MM.1S (cell line): ENCODE measurements at regions not wholly inside any gene's neighbourhood (a gene's known extent, or its start where the extent isn't known, plus 50 kb on each side); places are given as distances from the start of the nearest gene placed in this dataset.

ENCODE experiments used
- DNase-seq: peaks from one replicate; pipeline ENCODE4 v3.0.0-alpha.2; 2015
- H2AFZ ChIP-seq: fragments of 300-600 bp; sonication (generic); 2 replicates; pipeline ENCODE4 v1.6.0; 2016; ENCODE audit warnings: antibody characterized with exemption, low read length
- H3F3A ChIP-seq: fragments of 300-600 bp; sonication (generic); 2 replicates; pipeline ENCODE4 v1.6.1; 2016; ENCODE audit warnings: mild to moderate bottlenecking, antibody characterized with exemption, low read length, moderate library complexity, mixed read lengths; ENCODE audit not compliant: insufficient read depth
- H3K27ac ChIP-seq: fragments of 300-600 bp; sonication (generic); 2 replicates; pipeline ENCODE4 v1.5.1; 2016; ENCODE audit warnings: mild to moderate bottlenecking, low read length
- H3K27me3 ChIP-seq: fragments of 300-600 bp; sonication (generic); replicated peaks from 2 replicates; pipeline ENCODE4 v1.6.0; 2016; ENCODE audit warnings: low read length; ENCODE audit not compliant: insufficient read depth
- H3K36me3 ChIP-seq: fragments of 300-600 bp; sonication (generic); replicated peaks from 2 replicates; pipeline ENCODE4 v1.6.1; 2016; ENCODE audit warnings: mild to moderate bottlenecking, low read length, mixed read lengths; ENCODE audit not compliant: insufficient read depth
- H3K4me1 ChIP-seq: fragments of 300-600 bp; sonication (generic); 2 replicates; pipeline ENCODE4 v1.6.1; 2016; ENCODE audit warnings: low read length, mixed read lengths
- H3K4me2 ChIP-seq: fragments of 300-600 bp; sonication (generic); 2 replicates; pipeline ENCODE4 v1.6.0; 2016; ENCODE audit warnings: low read depth, low read length
- H3K4me3 ChIP-seq: fragments of 300-600 bp; sonication (generic); 2 replicates; pipeline ENCODE4 v1.5.1; 2016; ENCODE audit warnings: low read length, mixed read lengths
- H3K79me2 ChIP-seq: fragments of 300-600 bp; sonication (generic); 2 replicates; pipeline ENCODE4 v1.6.1; 2016; ENCODE audit warnings: mixed run types, low read length, mixed read lengths
- H3K9ac ChIP-seq: fragments of 300-600 bp; sonication (generic); 2 replicates; pipeline ENCODE4 v1.6.1; 2016; ENCODE audit warnings: low read length, mixed read lengths
- H3K9me2 ChIP-seq: fragments of 300-600 bp; sonication (generic); replicated peaks from 2 replicates; pipeline ENCODE4 v1.6.1; 2016; ENCODE audit warnings: mild to moderate bottlenecking, low read length, mixed read lengths; ENCODE audit not compliant: insufficient read depth
- H3K9me3 ChIP-seq: fragments of 300-600 bp; sonication (generic); replicated peaks from 2 replicates; pipeline ENCODE4 v1.6.1; 2016; ENCODE audit warnings: mild to moderate bottlenecking, low read length, mixed read lengths; ENCODE audit not compliant: insufficient read depth
- H4K20me1 ChIP-seq: fragments of 300-600 bp; sonication (generic); 2 replicates; pipeline ENCODE4 v1.6.1; 2016; ENCODE audit warnings: mild to moderate bottlenecking, low read length, moderate library complexity, mixed read lengths; ENCODE audit not compliant: insufficient read depth
- EZH2 ChIP-seq: fragments of 300-600 bp; sonication (generic); optimal IDR thresholded peaks from 2 replicates; pipeline ENCODE3; 2017; ENCODE audit warnings: low read depth, mild to moderate bottlenecking, antibody characterized with exemption, low read length, mixed read lengths
- EZH2phosphoT487 ChIP-seq: fragments of 300-600 bp; sonication (generic); IDR thresholded peaks from 2 replicates; pipeline ENCODE4 v1.6.1; 2018; ENCODE audit warnings: antibody characterized with exemption, low read length
- TF ChIP-seq, protein P1 (sequence below): fragments of 300-600 bp; sonication (generic); IDR thresholded peaks from 2 replicates; pipeline ENCODE4 v1.5.1; 2016; ENCODE audit warnings: antibody characterized with exemption, low read length, mixed read lengths

DNA sequence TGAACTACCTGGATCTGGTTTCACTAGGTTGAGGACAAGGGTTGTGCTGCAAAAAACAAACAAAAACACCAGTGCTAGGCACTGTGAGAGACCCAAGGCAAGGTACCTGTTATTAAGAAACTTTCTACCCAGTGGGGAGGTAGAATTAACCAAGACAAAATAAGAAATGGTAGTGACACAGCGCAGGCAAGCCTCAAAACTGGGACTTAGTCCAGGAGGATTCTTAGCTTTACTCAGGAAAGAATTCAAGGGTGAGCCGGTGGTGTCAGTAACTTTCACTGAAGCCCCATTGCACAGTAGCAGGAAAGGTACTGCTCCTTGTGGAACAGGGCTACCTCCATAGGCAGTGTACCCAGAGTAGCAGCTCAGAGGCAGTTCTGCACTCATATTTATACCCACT lies 131.6 kb downstream of the SCG2 start:
- Histone ChIP-seq H3K79me2 (no peaks in the 10 kb centered on the region), H3K9me2 (no peaks in the 10 kb centered on the region), H3K9me3 (no peaks in the 10 kb centered on the region), H3K36me3 (no peaks in the 10 kb centered on the region), H3K4me3 (no peak overlapping the region), H2AFZ (no peak overlapping the region), H3K4me2 (no peak overlapping the region), H3K4me1 (no peaks in the 10 kb centered on the region), H3K27ac (no peak overlapping the region), H3K9ac (no peak overlapping the region), H3K27me3 (no peaks in the 10 kb centered on the region), H4K20me1 (no peaks in the 10 kb centered on the region), H3F3A (no peaks in the 10 kb centered on the region)
- no peak for TF ChIP-seq EZH2
- TF ChIP-seq, protein P1, sequence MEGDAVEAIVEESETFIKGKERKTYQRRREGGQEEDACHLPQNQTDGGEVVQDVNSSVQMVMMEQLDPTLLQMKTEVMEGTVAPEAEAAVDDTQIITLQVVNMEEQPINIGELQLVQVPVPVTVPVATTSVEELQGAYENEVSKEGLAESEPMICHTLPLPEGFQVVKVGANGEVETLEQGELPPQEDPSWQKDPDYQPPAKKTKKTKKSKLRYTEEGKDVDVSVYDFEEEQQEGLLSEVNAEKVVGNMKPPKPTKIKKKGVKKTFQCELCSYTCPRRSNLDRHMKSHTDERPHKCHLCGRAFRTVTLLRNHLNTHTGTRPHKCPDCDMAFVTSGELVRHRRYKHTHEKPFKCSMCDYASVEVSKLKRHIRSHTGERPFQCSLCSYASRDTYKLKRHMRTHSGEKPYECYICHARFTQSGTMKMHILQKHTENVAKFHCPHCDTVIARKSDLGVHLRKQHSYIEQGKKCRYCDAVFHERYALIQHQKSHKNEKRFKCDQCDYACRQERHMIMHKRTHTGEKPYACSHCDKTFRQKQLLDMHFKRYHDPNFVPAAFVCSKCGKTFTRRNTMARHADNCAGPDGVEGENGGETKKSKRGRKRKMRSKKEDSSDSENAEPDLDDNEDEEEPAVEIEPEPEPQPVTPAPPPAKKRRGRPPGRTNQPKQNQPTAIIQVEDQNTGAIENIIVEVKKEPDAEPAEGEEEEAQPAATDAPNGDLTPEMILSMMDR = no peak
- no peak for TF ChIP-seq EZH2phosphoT487
- no peak for DNase-seq

DNA sequence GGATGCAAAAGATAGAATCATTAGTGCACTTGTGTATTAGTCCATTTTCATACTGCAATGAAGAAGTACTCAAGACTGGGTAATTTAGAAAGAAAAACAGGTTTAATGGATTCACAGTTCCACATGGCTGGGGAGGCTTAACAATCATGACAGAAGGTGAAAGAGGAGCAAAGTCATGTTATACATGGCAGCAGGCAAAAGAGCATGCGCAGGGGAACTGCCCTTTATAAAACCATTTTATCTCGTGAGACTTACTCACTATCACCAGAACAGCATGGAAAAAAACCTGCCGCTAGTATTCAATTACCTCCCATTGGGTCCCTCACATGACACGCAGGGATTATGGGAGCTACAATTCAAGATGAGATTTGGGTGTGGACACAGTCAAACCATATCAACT lies 129.4 kb downstream of the SCG2 start:
- no peaks in the 10 kb centered on the region for H3K27me3 ChIP-seq
- H4K20me1 ChIP-seq = no peaks in the 10 kb centered on the region
- no peaks in the 10 kb centered on the region for H3K36me3 ChIP-seq
- no peak overlapping the region for H3K4me3 ChIP-seq
- H3K9me3 ChIP-seq = no peaks in the 10 kb centered on the region
- H2AFZ ChIP-seq = no peak overlapping the region
- no peaks in the 10 kb centered on the region for H3K4me1 ChIP-seq
- no peak overlapping the region for H3K9ac ChIP-seq
- H3K27ac ChIP-seq = no peak overlapping the region
- H3K4me2 ChIP-seq = no peak overlapping the region
- DNase-seq = no peak
- H3K9me2 ChIP-seq = no peaks in the 10 kb centered on the region
- TF ChIP-seq EZH2 = no peak
- no peak for TF ChIP-seq EZH2phosphoT487
- TF ChIP-seq, protein P1 = no peak
- H3F3A ChIP-seq = no peaks in the 10 kb centered on the region
- H3K79me2 ChIP-seq = no peaks in the 10 kb centered on the region

DNA sequence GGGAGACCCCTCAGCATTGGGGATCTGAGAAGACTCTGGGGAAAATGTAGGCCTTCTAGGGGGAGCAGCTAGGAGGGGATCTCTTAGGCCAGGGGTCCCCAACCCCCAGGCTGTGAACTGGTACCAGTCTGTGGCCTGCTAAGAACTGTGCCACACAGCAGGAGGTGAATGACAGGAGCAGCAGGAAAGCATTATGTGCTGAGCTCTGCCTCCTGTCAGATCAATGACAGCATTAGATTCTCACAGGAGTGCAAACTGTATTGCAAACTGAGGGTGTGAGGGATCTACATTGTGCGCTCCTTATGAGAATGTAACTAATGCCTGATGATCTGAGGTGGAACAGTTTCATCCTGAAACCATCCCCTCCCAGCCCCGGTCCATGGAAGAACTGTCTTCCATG lies 127.3 kb downstream of the SCG2 start:
- TF ChIP-seq EZH2 (no peak), EZH2phosphoT487 (no peak)
- TF ChIP-seq, protein P1 = no peak
- Histone ChIP-seq H3K36me3 (no peaks in the 10 kb centered on the region), H3K4me1 (no peaks in the 10 kb centered on the region), H3K4me2 (no peak overlapping the region), H3K27me3 (no peaks in the 10 kb centered on the region), H3K27ac (no peak overlapping the region), H3K9me2 (no peaks in the 10 kb centered on the region), H3K9me3 (no peaks in the 10 kb centered on the region), H4K20me1 (no peaks in the 10 kb centered on the region), H3F3A (no peaks in the 10 kb centered on the region), H2AFZ (no peak overlapping the region), H3K9ac (no peak overlapping the region), H3K79me2 (no peaks in the 10 kb centered on the region), H3K4me3 (no peak overlapping the region)
- no peak for DNase-seq
